HL-60 (cell line): ENCODE measurements at regions not wholly inside any gene's neighbourhood (a gene's known extent, or its start where the extent isn't known, plus 50 kb on each side); places are given as distances from the start of the nearest gene placed in this dataset.

Experiments
- DNase-seq, 2 experiments: peaks; one replicate each; pipeline ENCODE4 v3.0.0-alpha.2; 2010 to 2020; ENCODE audit warnings: low read depth in 1 of 2, low spot score in 1 of 2
- H3K27ac ChIP-seq: fragments of 250-450 bp; sonication (Bioruptor Pico); replicated peaks from 2 replicates; pipeline ENCODE4 v1.5.1; 2020; ENCODE audit warnings: mild to moderate bottlenecking, moderate library complexity
- H3K27me3 ChIP-seq: fragments of 250-450 bp; sonication (Bioruptor Pico); 2 replicates; pipeline ENCODE4 v1.5.1; 2021; ENCODE audit warnings: mild to moderate bottlenecking, moderate library complexity; ENCODE audit not compliant: insufficient read depth, poor library complexity, severe bottlenecking
- H3K4me3 ChIP-seq: replicated peaks from 2 replicates; pipeline ENCODE4 v1.5.1; 2011; ENCODE audit warnings: mild to moderate bottlenecking, control low read depth, low read length; ENCODE audit not compliant: insufficient read depth
- GABPA ChIP-seq: IDR thresholded peaks from 2 replicates; pipeline ENCODE4 v1.6.1; 2012; ENCODE audit warnings: low read depth
- POLR2AphosphoS5 ChIP-seq: IDR thresholded peaks from 2 replicates; pipeline ENCODE4 v1.6.1; 2012; ENCODE audit warnings: low read depth
- SPI1 ChIP-seq: IDR thresholded peaks from 2 replicates; pipeline ENCODE4 v1.6.1; 2012; ENCODE audit warnings: low read depth, mild to moderate bottlenecking, borderline replicate concordance
- TF ChIP-seq, protein P1 (sequence below): IDR thresholded peaks from 2 replicates; pipeline ENCODE4 v1.6.1; 2012; ENCODE audit warnings: low read depth; ENCODE audit not compliant: insufficient replicate concordance
- TF ChIP-seq, protein P2 (sequence below): IDR thresholded peaks from one replicate; pipeline ENCODE4 v1.5.1; 2011; ENCODE audit warnings: low read length, control low read depth, inconsistent platforms; ENCODE audit not compliant: insufficient read depth

GRCh38 chr20:53876956-53877355, 193.4 kb downstream of the BCAS1 start:
- TF ChIP-seq POLR2AphosphoS5 (no peak), GABPA (no peak), SPI1 (no peak)
- TF ChIP-seq, protein P1, sequence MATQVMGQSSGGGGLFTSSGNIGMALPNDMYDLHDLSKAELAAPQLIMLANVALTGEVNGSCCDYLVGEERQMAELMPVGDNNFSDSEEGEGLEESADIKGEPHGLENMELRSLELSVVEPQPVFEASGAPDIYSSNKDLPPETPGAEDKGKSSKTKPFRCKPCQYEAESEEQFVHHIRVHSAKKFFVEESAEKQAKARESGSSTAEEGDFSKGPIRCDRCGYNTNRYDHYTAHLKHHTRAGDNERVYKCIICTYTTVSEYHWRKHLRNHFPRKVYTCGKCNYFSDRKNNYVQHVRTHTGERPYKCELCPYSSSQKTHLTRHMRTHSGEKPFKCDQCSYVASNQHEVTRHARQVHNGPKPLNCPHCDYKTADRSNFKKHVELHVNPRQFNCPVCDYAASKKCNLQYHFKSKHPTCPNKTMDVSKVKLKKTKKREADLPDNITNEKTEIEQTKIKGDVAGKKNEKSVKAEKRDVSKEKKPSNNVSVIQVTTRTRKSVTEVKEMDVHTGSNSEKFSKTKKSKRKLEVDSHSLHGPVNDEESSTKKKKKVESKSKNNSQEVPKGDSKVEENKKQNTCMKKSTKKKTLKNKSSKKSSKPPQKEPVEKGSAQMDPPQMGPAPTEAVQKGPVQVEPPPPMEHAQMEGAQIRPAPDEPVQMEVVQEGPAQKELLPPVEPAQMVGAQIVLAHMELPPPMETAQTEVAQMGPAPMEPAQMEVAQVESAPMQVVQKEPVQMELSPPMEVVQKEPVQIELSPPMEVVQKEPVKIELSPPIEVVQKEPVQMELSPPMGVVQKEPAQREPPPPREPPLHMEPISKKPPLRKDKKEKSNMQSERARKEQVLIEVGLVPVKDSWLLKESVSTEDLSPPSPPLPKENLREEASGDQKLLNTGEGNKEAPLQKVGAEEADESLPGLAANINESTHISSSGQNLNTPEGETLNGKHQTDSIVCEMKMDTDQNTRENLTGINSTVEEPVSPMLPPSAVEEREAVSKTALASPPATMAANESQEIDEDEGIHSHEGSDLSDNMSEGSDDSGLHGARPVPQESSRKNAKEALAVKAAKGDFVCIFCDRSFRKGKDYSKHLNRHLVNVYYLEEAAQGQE = no peak
- TF ChIP-seq, protein P2, sequence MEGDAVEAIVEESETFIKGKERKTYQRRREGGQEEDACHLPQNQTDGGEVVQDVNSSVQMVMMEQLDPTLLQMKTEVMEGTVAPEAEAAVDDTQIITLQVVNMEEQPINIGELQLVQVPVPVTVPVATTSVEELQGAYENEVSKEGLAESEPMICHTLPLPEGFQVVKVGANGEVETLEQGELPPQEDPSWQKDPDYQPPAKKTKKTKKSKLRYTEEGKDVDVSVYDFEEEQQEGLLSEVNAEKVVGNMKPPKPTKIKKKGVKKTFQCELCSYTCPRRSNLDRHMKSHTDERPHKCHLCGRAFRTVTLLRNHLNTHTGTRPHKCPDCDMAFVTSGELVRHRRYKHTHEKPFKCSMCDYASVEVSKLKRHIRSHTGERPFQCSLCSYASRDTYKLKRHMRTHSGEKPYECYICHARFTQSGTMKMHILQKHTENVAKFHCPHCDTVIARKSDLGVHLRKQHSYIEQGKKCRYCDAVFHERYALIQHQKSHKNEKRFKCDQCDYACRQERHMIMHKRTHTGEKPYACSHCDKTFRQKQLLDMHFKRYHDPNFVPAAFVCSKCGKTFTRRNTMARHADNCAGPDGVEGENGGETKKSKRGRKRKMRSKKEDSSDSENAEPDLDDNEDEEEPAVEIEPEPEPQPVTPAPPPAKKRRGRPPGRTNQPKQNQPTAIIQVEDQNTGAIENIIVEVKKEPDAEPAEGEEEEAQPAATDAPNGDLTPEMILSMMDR = no peak
- H3K4me3 ChIP-seq = no peak overlapping the region
- no peak for DNase-seq
- H3K27me3 ChIP-seq = no peaks in the 10 kb centered on the region
- no peak overlapping the region for H3K27ac ChIP-seq

- no peak overlapping the region for H3K4me3 ChIP-seq
- H3K27ac ChIP-seq = peak overlapping the region; percentile 84
- no peak for TF ChIP-seq POLR2AphosphoS5
- TF ChIP-seq, protein P2 = no peak
- no peak for TF ChIP-seq GABPA
- TF ChIP-seq, protein P1 = no peak
- no peak for TF ChIP-seq SPI1
- DNase-seq = no peak
- no peaks in the 10 kb centered on the region for H3K27me3 ChIP-seq
Measured at GRCh38 chr20:53876470-53876869, 193.9 kb downstream of the BCAS1 start.

DNA sequence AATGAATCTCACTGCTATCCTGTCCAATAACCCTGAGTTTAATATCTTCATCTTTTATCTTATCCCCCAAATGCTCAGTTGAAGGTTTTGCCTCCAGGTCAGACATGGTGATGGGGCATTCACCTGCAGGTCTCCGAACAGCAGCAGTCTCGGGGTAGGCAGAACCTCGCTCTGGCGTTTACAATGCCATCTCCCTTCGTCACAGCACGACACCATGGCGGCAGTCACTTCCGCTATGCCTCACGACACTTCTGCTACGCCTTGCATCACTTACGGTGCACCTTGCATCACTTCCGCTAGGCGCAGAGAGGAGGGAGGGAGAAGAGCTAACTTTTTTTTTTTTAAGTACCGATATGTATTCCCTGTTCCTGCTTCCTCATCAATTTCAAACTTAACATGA, 194.9 kb downstream of the BCAS1 start:
- Histone ChIP-seq H3K27ac (peak overlapping the region; percentile 84), H3K4me3 (peak overlapping the region; percentile 57), H3K27me3 (no peaks in the 10 kb centered on the region)
- DNase-seq = peak; percentile 93 to 96
- TF ChIP-seq, protein P2 = no peak
- TF ChIP-seq SPI1 (peak; percentile 93; the same call in 1 of the 2 replicates), POLR2AphosphoS5 (peak; percentile 94), GABPA (peak; percentile 90)
- TF ChIP-seq, protein P1 = no peak
